Stimulated activated CD8-positive, alpha-beta memory T cell treated with anti-CD3 and anti-CD28 coated beads, Interleukin-15, amount 100 ng/mL, for 1 hour (primary cell): ENCODE measurements at regions not wholly inside any gene's neighbourhood (a gene's known extent, or its start where the extent isn't known, plus 50 kb on each side); places are given as distances from the start of the nearest gene placed in this dataset.

Experiments used
- DNase-seq: peaks from one replicate; pipeline ENCODE4 v3.0.0-alpha.2; 2020; ENCODE audit warnings: low read depth

GRCh38 chr17:77725846-77726245 is 232.7 kb upstream of the TNRC6C start:
- no peak for DNase-seq

DNA sequence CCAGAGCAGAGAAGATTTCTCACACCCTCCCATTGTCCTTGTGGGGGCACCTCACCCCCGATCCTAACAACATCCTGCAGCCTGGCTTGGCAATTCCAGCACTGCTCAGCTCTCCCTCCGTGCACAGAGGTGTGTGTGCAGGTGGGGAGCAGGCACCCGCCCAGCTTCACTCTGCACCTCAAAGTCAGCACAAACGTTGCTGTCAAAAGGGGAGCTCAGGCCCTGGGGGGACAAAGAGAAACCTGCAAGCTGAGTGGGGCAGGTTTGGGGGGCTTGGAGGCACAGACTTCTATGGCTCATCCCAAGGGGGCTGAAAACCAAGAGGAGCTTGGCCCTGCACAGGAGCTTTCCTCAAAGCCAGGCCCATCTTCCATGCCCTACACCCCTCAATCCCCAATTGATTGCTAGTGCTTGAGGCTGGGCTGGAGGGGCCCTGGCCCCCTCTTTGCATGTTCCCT is 231.9 kb upstream of the TNRC6C start:
- no peak for DNase-seq

DNA sequence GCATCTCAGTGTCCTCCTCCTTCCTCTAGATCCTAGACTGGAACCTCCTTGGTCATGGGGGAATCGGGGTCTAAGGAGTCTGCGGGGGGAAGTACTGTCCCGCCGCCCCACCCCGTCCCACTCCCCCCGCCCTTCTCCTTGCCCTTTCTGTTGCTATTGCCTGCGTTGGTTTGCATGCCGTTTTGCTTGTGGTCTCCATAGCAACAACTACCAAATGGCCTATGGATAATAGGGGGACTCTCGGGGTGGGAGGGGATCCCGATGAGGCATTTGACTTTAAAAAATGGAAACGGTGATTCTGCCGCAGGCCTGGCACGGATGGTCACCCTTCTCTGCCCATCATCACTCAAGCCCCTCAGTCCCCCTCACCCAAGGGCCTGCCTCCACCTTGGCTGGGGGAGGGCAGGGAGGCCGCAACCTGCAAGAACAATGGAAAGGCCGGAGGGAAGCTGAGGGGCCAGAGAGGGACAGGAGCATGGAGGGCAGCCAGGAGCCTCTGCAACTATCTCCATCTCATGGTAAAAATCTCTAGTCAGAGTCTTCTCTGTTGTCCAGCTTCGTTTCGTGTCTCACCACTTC is 231.4 kb upstream of the TNRC6C start:
- no peak for DNase-seq

GRCh38 chr17:77728474-77728795 is 230.1 kb upstream of the TNRC6C start:
- no peak for DNase-seq

DNA sequence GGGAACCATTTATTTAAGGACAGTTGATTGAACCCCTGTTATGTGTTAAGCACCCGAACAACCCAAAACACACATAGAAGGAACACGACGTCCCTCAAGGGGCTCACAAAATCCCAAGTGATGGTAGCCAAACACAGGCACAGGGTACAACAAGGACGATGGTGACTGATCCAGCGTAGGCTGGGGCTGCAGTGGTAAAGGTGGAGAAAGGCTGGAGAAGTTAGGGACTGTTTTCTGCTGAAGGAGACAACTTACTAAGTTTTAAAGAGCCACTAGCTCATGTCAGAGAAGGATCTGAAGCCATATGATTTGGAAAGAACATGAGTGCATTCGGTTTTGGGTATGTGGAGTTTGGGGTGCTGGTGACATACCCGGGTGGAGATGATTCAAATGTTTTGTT is 229.6 kb upstream of the TNRC6C start:
- DNase-seq = no peak

DNA sequence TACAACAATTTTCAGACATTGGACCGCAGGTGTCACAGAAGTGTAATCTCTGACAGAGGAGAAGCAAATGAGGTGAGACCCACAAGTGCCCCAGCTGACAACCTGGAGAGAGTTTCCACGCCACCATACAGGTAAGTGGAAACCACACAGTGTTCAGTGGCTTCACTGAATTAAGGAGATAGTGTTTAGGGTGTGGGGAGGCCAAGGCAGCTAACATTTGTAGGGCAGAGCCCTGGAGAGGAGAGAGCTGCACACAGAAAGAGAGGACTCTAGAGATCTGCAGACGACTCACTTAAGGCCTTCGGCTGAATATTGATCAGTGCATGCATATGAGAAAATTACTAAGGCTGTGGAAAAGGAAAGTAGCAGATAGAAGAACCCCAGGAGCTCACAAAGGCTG is 228.9 kb upstream of the TNRC6C start:
- DNase-seq = no peak

DNA sequence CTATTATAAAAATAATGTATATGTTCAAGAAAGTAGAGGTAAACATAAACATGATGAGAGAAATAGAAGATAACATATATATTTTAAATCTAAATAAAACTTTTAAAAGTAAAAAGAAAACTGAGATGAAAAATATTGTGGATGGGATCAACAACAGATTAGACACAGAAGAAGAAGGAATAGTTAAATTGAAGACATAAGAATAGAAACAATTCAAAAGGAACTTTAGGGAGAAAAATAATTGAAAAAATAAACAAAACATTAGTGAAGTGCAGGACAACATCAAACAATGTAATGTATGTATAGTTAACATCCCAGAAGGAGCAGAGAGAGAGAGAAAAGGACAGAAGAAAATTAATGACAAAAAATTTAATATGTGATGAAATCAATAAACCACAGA is 228.1 kb upstream of the TNRC6C start:
- DNase-seq = no peak

- DNase-seq = no peak
Measured at GRCh38 chr17:77733576-77734296, 224.8 kb upstream of the TNRC6C start.

- no peak for DNase-seq
Measured at GRCh38 chr17:77734371-77735080, 224.0 kb upstream of the TNRC6C start.

- no peak for DNase-seq
Measured at GRCh38 chr17:77735081-77735565, 223.4 kb upstream of the TNRC6C start.

GRCh38 chr17:77735566-77736198 is 222.8 kb upstream of the TNRC6C start:
- DNase-seq = no peak

DNA sequence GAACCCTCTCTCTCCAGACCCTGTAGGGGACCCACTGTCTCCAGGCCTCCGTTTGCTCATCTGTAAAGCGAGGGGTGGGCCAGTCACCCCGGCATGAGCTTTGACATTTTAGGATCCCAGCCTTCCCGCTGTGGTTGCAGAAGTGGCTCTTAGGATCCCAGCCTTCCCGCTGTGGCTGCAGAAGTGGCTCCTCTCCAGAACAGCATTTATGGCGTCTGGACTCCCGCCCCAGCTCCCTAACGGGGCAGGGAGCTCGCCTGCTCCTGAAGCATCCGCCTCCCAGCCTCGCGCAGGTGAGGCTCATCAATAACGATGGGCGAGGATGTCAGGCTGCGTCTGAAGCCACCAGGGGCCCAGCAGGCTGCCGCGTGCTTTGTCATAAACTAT is 222.3 kb upstream of the TNRC6C start:
- DNase-seq = no peak

GRCh38 chr17:77736721-77737120 is 221.8 kb upstream of the TNRC6C start:
- DNase-seq = no peak

- DNase-seq = no peak
Measured at GRCh38 chr17:77737442-77738265, 220.8 kb upstream of the TNRC6C start.

GRCh38 chr17:77738751-77739531 is 219.6 kb upstream of the TNRC6C start:
- DNase-seq = no peak

- no peak for DNase-seq
Measured at GRCh38 chr17:77740481-77740880, 218.0 kb upstream of the TNRC6C start.

- peak; percentile 10 for DNase-seq
Measured at GRCh38 chr17:77741109-77741508, 217.4 kb upstream of the TNRC6C start.

DNA sequence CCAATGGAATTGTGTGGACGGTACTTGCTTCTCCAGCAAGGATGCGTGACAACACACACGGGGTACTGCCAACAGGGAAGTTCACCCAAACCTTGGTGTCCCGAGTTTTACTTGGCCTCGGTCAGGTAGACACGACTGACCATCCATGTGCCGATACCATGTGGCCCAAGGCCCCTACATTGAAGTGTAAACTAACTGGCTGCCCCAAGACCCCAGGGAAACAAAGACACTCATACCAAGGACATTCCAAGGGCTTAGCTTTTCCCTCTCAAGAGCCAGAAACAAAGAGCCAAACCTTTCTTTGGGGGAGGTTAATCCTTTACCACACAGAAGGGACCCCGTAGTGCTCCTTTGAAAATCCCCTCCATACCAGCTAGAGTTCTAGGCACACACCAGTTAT is 215.9 kb upstream of the TNRC6C start:
- no peak for DNase-seq

DNA sequence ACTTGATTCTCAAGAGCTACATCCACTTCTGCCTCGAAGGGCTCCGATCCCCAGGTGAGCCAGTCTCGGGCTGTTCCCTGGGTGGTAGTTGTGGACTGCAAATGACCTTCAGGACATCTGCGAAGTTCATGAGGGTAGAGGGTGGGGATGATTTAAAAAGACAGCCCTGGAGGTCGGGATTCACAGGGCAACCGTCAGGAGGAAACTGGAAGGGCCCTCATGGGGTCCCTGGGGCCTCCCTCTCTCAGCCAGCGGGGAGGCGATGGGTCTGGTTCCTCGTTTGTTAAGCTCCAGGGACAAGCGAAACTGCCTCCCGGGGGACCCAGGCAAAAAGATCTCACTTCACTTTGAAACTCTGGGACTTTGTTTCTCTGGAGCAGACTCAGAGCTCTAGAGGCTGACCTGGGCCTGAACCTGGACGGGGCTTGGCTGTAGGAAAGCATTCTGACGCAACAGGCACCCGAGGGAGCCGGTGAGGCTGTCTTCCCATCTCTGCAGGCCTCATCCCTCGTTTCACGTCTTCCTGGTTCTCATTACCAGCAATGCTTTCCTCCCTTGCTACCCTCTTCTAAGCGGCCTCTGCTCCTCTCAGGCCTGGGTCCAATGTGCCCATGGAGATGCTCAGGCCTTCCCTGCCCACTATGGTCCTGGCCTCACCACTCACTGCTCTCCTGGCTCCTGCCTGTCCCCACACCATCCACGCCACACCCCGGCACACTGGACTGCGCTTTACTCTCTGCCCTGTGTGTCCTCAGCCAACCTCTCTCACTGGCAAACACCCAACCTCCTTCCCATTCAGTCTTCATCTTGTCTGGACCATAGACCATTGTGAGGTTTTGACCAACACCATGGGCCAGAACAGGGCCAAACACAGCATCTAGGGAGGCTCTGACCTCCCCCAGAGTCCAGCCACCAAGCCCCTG is 214.2 kb upstream of the TNRC6C start:
- no peak for DNase-seq

DNA sequence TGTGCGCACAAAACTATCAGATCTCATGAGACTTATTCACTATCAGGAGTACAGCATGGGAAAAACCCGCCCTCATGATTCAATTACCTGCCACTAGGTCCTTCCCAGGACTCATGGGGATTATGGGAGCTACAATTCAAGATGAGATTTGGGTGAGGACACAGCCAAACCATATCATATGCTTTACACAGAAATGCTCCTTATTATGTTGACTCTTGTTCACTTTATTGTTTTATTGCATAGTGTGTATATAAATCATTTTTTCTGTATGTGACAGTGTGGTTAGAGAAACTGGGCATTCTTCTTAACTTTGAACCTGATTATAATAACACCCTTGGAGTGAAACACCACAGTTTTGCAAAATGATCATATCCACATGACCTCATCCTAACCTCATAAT is 212.8 kb upstream of the TNRC6C start:
- no peak for DNase-seq
